DMS153 (cell line): ENCODE measurements at regions not wholly inside any gene's neighbourhood (a gene's known extent, or its start where the extent isn't known, plus 50 kb on each side); places are given as distances from the start of the nearest gene placed in this dataset.
"Not testable (repeated sequence)": the region's sequence is repeated elsewhere in the genome, so short reads cannot be mapped to it uniquely, and the experiment has no call there.

Source experiments
- DNase-seq: peaks from one replicate; lab custom pipeline; 2025; lab: John Stamatoyannopoulos, UW

- DNase-seq, result no peak
Measured at GRCh38 chr21:31531967-31532366, 127.5 kb upstream of the SOD1 start.

DNA sequence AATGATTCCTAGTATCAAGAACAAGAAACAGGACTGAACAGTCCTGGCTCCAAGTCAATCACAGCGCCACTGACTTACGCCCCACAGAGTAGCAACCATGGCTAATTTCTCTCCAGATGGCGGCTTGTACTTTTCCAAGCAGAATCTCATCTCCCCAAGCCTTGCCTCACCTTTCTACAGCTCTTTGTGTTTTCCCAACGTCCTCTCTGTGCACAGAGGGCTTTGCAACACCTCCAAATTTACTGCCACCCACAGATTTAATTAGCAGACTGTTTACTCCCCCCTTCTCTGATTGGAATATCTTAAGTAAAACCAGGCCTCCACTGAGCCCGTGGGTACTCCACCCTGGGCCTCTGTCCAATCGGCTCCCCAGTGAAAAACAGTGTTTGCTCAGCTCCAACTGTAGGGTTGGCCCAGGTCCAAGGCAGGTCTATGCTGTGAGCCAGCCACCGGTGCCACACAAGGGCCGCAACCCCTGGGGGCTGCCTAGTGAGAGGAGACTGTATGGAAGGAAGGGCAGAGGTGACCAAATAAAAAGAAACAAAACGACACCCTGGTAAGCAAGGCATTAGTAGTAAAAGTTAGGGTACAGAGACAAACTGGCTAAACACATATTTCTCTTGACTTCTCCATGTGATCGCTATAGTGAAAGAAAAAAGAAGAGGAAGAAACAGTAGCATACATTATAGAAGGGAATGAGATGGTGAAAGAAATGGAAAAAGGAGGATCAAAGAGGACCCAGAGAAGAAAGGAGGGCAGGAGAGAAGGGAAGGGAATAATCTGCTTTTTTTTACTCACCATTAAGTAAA is 128.4 kb upstream of the SOD1 start:
- peak; percentile 92 for DNase-seq

DNA sequence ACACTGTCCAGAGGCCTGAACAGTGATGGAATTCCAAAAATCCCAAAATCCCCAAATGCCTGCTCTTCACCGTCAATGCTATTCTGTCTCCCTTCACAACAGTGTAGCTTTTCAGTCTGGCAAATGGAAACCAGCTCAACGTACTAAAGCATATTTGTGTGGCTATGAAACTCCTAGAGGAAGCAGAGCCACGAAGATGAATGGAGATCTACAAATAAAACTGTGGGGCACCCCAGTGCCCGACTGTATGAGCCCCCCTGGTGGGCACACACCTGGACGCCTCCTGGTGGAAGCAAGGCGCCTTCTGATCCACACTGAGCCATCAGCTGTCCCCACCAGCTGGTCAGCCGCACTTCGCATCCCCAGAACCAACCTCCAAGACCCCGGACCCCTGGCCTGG is 129.1 kb upstream of the SOD1 start:
- DNase-seq, result no peak

GRCh38 chr21:31529406-31529805 is 130.1 kb upstream of the SOD1 start:
- DNase-seq, result no peak

DNA sequence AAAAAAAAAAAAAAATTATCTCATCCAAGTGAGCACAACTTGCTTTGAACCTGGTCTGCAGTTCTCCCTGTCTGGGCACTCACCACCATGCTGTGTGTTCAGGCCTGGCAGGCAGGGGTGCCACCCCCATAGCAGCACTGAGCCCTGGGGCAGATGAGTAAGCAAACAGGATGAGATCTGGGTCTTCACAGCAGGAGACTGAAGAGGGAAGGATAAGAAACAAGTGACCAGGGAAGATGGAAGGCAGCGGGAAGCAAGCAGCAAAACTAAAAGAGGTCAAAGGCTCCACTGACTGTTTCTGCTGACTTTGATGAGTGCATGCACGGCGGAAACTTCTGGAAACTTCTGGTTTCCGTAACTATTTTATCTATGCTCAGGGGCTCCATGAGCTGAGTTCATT is 133.5 kb upstream of the SOD1 start:
- no peak for DNase-seq

GRCh38 chr21:31524140-31524539 is 135.4 kb upstream of the SOD1 start:
- no peak for DNase-seq

DNA sequence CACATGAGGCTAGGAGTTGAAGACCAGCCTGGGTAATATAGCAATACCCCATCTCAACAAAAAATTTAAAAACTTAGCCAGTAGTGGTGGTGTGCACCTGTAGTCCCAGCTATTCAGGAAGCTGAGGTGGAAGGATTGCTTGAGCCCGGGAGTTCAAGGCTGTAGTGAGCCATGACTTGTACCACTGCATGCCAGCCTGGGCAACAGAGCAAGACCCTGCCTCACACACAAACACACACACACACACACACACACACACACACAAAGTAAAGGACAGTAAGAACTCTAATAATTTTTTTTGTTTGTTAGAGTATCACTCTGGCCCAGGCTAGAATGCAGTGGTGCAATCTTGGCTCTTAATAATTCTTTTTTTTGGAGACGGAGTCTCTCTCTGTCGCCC is 138.0 kb upstream of the SOD1 start:
- no peak for DNase-seq

DNA sequence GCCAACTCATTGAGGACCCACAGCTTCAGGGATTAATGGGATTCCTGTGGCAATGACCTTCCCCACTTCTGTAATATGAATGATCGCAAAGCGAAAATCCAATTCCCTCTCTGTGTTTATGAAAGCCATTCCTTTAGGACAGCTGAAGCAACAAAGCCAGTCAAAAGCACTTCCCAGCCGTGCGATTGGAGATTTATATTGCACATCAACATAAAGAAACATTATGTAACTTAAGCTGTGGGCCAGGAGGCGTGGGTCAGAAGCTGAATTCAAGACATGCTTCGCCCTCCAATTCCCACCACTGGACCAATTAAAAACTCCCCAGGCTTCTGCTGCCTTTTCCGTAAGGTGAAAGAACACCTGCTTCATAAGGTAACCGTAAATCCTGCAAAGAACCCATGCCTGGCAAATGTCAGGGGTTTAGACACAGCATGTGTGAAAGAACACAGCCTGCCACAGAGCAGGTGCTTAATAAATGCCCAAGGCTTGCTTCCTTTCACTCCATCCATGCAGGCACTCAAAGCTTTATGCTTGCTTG is 138.9 kb upstream of the SOD1 start:
- peak; percentile 73 for DNase-seq

DNA sequence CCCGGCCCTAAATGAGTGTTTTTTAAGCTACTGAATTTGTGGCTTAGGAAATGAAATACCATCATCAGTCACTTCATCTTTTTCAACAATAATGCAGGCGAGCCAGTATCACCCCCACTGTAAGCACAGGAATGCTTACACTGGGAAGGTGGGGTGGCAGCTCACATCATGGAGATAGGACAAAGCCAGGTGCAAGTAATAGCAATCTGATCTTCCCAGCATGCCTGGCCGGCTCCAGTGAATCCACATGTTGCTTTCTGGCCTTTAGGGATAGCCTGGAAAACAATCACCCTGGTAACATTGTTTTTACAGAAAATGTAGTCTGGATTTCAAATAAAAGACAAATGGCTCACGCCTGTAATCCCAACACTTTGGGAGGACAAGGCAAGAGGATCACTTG is 140.9 kb upstream of the SOD1 start:
- no peak for DNase-seq

GRCh38 chr21:31517664-31518414 is 141.7 kb upstream of the SOD1 start:
- DNase-seq, result no peak

- DNase-seq, result no peak
Measured at GRCh38 chr21:31515253-31515652, 144.2 kb upstream of the SOD1 start.

GRCh38 chr21:31514598-31514997 is 144.9 kb upstream of the SOD1 start:
- DNase-seq, result no peak

DNA sequence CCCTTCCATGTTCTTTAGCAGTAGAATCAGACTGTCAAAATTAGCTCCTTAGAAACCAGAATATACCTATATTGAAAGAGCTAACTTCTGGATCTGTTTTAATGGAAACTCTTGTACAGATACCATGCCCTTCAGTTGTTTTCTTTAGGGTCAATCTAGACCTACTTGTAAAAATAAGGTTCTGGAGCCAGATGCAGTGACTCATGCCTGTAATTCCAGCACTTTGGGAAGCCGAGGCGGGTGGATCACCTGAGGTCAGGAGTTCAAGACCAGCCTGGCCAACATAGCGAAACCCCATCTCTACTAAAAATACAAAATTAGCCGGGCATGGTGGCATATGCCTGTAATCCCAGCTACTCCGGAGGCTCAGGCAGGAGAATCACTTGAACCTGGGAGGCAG is 146.0 kb upstream of the SOD1 start:
- DNase-seq, result not testable (repeated sequence)

DNA sequence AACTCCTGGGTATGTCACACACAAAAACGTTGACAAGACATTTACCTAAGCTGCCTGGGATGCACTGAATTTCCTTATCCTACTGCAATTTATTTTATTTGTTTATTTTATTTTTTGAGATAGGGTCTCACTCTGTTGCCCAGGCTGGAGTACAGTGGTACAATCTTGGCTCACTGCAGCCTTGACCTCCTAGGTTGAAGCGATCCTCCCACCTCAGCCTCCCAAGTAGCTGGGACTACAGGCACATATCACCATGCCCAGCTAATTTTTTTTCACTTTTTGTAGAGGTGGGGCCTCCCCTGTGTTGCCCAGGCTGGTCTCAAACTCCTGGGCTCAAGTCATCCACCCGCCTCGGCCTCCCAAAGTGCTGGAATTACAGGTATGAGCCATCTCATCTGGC is 147.5 kb upstream of the SOD1 start:
- not testable (repeated sequence) for DNase-seq

DNA sequence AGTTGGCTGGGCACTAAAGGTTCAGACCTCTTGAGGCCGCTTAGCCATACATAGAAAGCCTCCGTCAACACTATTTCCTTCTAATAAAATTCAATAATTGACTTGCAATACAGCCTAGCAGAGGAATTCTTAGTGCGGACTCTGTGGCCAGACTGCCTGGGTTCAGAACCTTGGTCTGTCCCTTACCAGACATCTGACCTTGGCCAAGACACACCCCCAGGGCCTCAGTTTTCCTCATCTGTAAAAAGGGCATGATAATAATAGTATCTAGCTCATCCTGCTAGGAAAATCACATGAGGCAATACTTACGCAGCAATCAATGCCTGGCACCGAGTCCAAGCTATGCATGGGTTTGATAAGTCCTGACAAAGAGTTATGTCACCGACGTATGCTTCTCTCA is 148.2 kb upstream of the SOD1 start:
- DNase-seq, result no peak

GRCh38 chr21:31509194-31510017 is 150.1 kb upstream of the SOD1 start:
- DNase-seq, result peak; percentile 55

DNA sequence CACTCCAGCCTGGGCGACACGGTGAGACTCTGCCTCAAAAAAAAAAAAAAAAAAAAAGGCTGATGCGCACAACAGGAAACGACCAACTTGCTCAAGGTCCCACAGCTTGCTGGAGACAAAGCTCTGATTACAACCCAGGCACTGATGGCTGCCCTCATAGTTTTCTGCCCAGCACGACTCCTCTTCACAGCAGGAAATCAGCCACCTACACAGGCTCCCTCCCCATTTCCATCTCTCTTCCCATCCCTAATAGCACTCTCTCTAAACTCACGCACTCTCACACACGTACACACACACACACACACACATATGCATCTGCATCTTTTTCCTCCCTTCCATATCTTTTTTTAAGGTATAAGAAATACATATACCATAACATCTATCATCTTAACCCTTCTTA is 153.5 kb upstream of the SOD1 start:
- no peak for DNase-seq

- no peak for DNase-seq
Measured at GRCh38 chr21:31503939-31504338, 155.6 kb upstream of the SOD1 start.

DNA sequence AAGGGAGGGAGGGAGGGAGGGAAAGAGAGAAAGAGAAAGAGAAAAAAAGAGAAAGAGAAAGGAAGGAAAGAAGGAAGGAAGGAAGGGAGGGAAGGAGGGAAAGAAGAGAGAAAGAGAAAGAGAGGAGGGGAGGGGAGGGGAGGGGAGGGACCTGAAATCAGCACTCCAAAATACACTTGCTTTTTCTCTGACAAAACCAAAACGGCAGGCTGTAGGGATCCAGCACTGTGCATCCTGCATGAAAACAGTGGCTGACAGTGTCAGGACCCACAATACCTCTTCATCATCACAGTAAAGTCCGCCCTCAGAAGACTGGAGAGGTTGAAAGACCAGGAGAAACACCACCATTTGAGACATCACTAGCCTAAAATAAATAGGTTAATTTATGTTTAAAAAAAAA is 156.0 kb upstream of the SOD1 start:
- DNase-seq, result no peak

- DNase-seq, result no peak
Measured at GRCh38 chr21:31502537-31503143, 156.9 kb upstream of the SOD1 start.

DNA sequence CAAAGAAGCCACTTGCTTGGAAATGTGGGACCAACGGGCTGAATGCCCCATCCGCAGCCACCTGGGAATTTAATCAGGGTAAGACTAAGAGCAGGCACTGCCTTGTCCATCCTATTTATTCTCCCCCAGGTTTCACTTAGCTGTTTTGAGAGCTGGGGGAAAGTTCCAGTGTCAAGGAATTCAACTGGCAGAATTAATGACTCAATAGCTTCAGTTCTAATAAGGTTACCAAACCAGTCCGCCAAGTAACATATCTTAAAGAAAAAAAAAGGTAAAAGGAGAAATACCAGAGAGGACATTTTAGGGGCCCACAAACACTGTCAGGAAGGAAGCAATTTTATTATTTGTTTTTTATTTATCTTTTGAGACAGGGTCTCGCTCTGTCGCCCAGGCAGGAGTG is 157.6 kb upstream of the SOD1 start:
- DNase-seq, result no peak

DNA sequence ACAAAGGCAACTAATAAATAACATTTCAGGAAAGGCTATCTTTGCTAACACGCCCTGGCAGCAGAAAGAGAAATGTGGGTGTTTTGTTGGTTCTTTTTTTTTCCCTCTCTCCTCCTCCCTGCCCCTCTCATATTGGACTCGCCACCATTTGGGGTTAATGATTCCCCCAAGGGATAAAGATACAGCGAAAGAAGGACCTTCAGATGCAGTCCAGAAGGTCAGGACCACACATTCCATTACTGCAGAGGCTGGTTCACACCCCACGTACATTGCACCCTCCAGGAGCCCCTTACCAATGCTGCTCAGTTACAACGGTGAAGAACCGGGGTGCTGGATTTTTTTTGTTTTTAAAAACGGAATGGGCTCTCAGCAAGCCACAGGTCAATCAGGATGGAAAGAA is 156.9 kb upstream of the TIAM1 start:
- DNase-seq, result no peak
